Thoracic aorta (tissue), 2 donors: ENCODE measurements at regions not wholly inside any gene's neighbourhood (a gene's known extent, or its start where the extent isn't known, plus 50 kb on each side); places are given as distances from the start of the nearest gene placed in this dataset.

ENCODE experiments used
- ATAC-seq: fragments of 150-250 bp; one replicate; pipeline ENCODE4 v1.8.0; 2017; ENCODE audit warnings: low read depth; ENCODE audit not compliant: insufficient number of reproducible peaks, low FRiP score
- DNase-seq: peaks from one replicate; pipeline ENCODE4 v3.0.0-alpha.2; 2020; ENCODE audit warnings: low spot score
- H3K27ac ChIP-seq, 2 donors: fragments of 200-600 bp; sonication (generic); 1 replicate in 1 of 2; 2 replicates in 1 of 2; pipeline ENCODE4 v1.5.1; 2016; ENCODE audit warnings: mild to moderate bottlenecking in 2 of 2, moderate library complexity in 2 of 2
- H3K27me3 ChIP-seq: fragments of 200-600 bp; sonication (generic); replicated peaks from 2 replicates; pipeline ENCODE4 v1.6.0; 2016; ENCODE audit warnings: mild to moderate bottlenecking; ENCODE audit not compliant: insufficient read depth
- H3K36me3 ChIP-seq: fragments of 200-600 bp; sonication (generic); one replicate; pipeline ENCODE4 v1.5.1; 2016
- H3K4me1 ChIP-seq, 2 donors: fragments of 200-600 bp; sonication (generic); 1 replicate in 1 of 2; 2 replicates in 1 of 2; pipeline versions ENCODE4 v1.5.1 to v1.6.0; 2016; ENCODE audit warnings: low read depth in 2 of 2, mild to moderate bottlenecking in 1 of 2; ENCODE audit not compliant: control insufficient read depth in 1 of 2
- H3K4me3 ChIP-seq: fragments of 200-600 bp; sonication (generic); 2 replicates; pipeline ENCODE4 v1.5.1; 2016; ENCODE audit warnings: mild to moderate bottlenecking
- H3K9me3 ChIP-seq: fragments of 200-600 bp; sonication (generic); 2 replicates; pipeline ENCODE4 v1.5.1; 2016
- CTCF ChIP-seq: fragments of 200-600 bp; sonication (generic); IDR thresholded peaks from one replicate; pipeline ENCODE4 v1.5.1; 2019; ENCODE audit warnings: antibody characterized with exemption

GRCh38 chr3:24999357-24999756, 428.7 kb upstream of the RARB start:
- DNase-seq = no peak
- no peak for ATAC-seq
- no peaks in the 10 kb centered on the region for H3K9me3 ChIP-seq
- H3K4me3 ChIP-seq = no peak overlapping the region
- no peak overlapping the region for H3K27ac ChIP-seq
- H3K27me3 ChIP-seq = no peaks in the 10 kb centered on the region
- no peak for TF ChIP-seq CTCF
- H3K36me3 ChIP-seq = no peaks in the 10 kb centered on the region
- peaks cover 3 to 16% of the 10 kb centered on the region in 2 donors for H3K4me1 ChIP-seq

- H3K9me3 ChIP-seq = no peaks in the 10 kb centered on the region
- H3K4me1 ChIP-seq = peaks cover 3 to 16% of the 10 kb centered on the region in 2 donors
- no peak for TF ChIP-seq CTCF
- no peak overlapping the region for H3K4me3 ChIP-seq
- no peak overlapping the region for H3K27ac ChIP-seq
- H3K27me3 ChIP-seq = no peaks in the 10 kb centered on the region
- no peaks in the 10 kb centered on the region for H3K36me3 ChIP-seq
- DNase-seq (no peak), ATAC-seq (no peak)
These were observed 427.0 kb upstream of the RARB start for GRCh38 chr3:25000971-25001591.

GRCh38 chr3:25002052-25002451, 426.0 kb upstream of the RARB start:
- no peaks in the 10 kb centered on the region for H3K27me3 ChIP-seq
- ATAC-seq = no peak
- H3K4me3 ChIP-seq = no peak overlapping the region
- no peak overlapping the region for H3K27ac ChIP-seq
- DNase-seq = no peak
- no peak for TF ChIP-seq CTCF
- H3K4me1 ChIP-seq = peaks cover 3 to 16% of the 10 kb centered on the region in 2 donors
- no peaks in the 10 kb centered on the region for H3K9me3 ChIP-seq
- no peaks in the 10 kb centered on the region for H3K36me3 ChIP-seq

- peaks cover 4 to 14% of the 10 kb centered on the region in 2 donors for H3K4me1 ChIP-seq
- H3K27ac ChIP-seq = peak overlapping the region in 1 of 2 donors; percentile 19
- DNase-seq (no peak), ATAC-seq (peak; percentile 55)
- H3K9me3 ChIP-seq = no peaks in the 10 kb centered on the region
- no peaks in the 10 kb centered on the region for H3K36me3 ChIP-seq
- TF ChIP-seq CTCF = no peak
- H3K27me3 ChIP-seq = no peaks in the 10 kb centered on the region
- no peak overlapping the region for H3K4me3 ChIP-seq
These were observed 419.9 kb upstream of the RARB start for GRCh38 chr3:25007974-25008658.

GRCh38 chr3:25009665-25010064, 418.4 kb upstream of the RARB start:
- Histone ChIP-seq H3K4me3 (no peak overlapping the region), H3K9me3 (no peaks in the 10 kb centered on the region), H3K4me1 (peaks cover 4 to 14% of the 10 kb centered on the region in 2 donors), H3K36me3 (no peaks in the 10 kb centered on the region), H3K27me3 (no peaks in the 10 kb centered on the region), H3K27ac (no peak overlapping the region)
- no peak for TF ChIP-seq CTCF
- DNase-seq (no peak), ATAC-seq (no peak)
